ENCODE measurements at regions not wholly inside any gene's neighbourhood (a gene's known extent, or its start where the extent isn't known, plus 50 kb on each side); places are given as distances from the start of the nearest gene placed in this dataset.

- 47 to 49% methylated on average over 16 of the region's 16 CpGs for WGBS, 2 donors
- intact Hi-C loops (cut with DNase I; ENCODE audit: low total_unique reads), result no loop called here
- TF ChIP-seq POLR2A (IDR thresholded peaks at IDR 0.05) (no peak), CTCF (IDR thresholded peaks at IDR 0.05) (no peak)
- DNase-seq (ENCODE audit: low spot score in 2 of 2), result peak in 1 of 2 donors; percentile 79
- no peak overlapping the region for H3K4me3 ChIP-seq (ENCODE audit: low read depth, poor library complexity, severe bottlenecking)
These were observed 417.5 kb upstream of the HS6ST1 start for GRCh38 chr2:128736046-128736688.

GRCh38 chr2:128736689-128737545, 418.2 kb upstream of the HS6ST1 start:
- DNase-seq (ENCODE audit: low spot score in 2 of 2), result peak; percentile 68 to 96
- intact Hi-C loops (cut with DNase I; ENCODE audit: low total_unique reads), result no loop called here
- H3K4me3 ChIP-seq (ENCODE audit: low read depth, poor library complexity, severe bottlenecking), result no peak overlapping the region
- 41 to 50% methylated on average over 51 to 66 of the region's 71 CpGs for WGBS, 2 donors
- TF ChIP-seq CTCF (IDR thresholded peaks at IDR 0.05), result peak in 1 of 3 donors; percentile 63
- TF ChIP-seq POLR2A (IDR thresholded peaks at IDR 0.05), result no peak

- no peak overlapping the region for H3K4me3 ChIP-seq (ENCODE audit: low read depth, poor library complexity, severe bottlenecking)
- TF ChIP-seq CTCF (IDR thresholded peaks at IDR 0.05), result no peak
- DNase-seq (ENCODE audit: low spot score in 2 of 2), result no peak
- intact Hi-C loops (cut with DNase I; ENCODE audit: low total_unique reads), result no loop called here
- 93% methylated on average over 7 of the region's 7 CpGs for WGBS, 2 donors
These were observed 418.8 kb upstream of the HS6ST1 start for GRCh38 chr2:128737546-128737826.

GRCh38 chr2:128738446-128739110, 419.9 kb upstream of the HS6ST1 start:
- peak in 1 of 2 donors; percentile 64 for DNase-seq (ENCODE audit: low spot score in 2 of 2)
- intact Hi-C loops (cut with DNase I; ENCODE audit: low total_unique reads), result no loop called here
- WGBS, 2 donors, result 89 to 90% methylated on average over 8 of the region's 8 CpGs
- H3K4me3 ChIP-seq (ENCODE audit: low read depth, poor library complexity, severe bottlenecking), result no peak overlapping the region
- TF ChIP-seq CTCF (IDR thresholded peaks at IDR 0.05), result no peak
- TF ChIP-seq POLR2A (IDR thresholded peaks at IDR 0.05), result no peak

- no peak for DNase-seq (ENCODE audit: low spot score in 2 of 2)
- WGBS, 2 donors, result 61 to 68% methylated on average over 3 of the region's 3 CpGs
- no peak overlapping the region for H3K4me3 ChIP-seq (ENCODE audit: low read depth, poor library complexity, severe bottlenecking)
- TF ChIP-seq CTCF (IDR thresholded peaks at IDR 0.05), result no peak
- TF ChIP-seq POLR2A (IDR thresholded peaks at IDR 0.05), result no peak
- intact Hi-C loops (cut with DNase I; ENCODE audit: low total_unique reads), result no loop called here
These were observed 423.8 kb upstream of the HS6ST1 start for GRCh38 chr2:128742467-128742866.

All from lower leg skin (tissue), 4 donors.